ENCODE measurements at regions not wholly inside any gene's neighbourhood (a gene's known extent, or its start where the extent isn't known, plus 50 kb on each side); places are given as distances from the start of the nearest gene placed in this dataset.

- TF ChIP-seq, protein P1, sequence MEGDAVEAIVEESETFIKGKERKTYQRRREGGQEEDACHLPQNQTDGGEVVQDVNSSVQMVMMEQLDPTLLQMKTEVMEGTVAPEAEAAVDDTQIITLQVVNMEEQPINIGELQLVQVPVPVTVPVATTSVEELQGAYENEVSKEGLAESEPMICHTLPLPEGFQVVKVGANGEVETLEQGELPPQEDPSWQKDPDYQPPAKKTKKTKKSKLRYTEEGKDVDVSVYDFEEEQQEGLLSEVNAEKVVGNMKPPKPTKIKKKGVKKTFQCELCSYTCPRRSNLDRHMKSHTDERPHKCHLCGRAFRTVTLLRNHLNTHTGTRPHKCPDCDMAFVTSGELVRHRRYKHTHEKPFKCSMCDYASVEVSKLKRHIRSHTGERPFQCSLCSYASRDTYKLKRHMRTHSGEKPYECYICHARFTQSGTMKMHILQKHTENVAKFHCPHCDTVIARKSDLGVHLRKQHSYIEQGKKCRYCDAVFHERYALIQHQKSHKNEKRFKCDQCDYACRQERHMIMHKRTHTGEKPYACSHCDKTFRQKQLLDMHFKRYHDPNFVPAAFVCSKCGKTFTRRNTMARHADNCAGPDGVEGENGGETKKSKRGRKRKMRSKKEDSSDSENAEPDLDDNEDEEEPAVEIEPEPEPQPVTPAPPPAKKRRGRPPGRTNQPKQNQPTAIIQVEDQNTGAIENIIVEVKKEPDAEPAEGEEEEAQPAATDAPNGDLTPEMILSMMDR (IDR thresholded peaks at IDR 0.05; ENCODE audit: control insufficient read depth, extremely low read depth, insufficient read depth) = no peak
- H3K4me3 ChIP-seq (ENCODE audit: low read depth, low read length) = no peak overlapping the region
- DNase-seq (ENCODE audit: low read depth) = no peak
These were observed 754.8 kb upstream of the FRG1 start for GRCh38 chr4:189185810-189186432.

DNA sequence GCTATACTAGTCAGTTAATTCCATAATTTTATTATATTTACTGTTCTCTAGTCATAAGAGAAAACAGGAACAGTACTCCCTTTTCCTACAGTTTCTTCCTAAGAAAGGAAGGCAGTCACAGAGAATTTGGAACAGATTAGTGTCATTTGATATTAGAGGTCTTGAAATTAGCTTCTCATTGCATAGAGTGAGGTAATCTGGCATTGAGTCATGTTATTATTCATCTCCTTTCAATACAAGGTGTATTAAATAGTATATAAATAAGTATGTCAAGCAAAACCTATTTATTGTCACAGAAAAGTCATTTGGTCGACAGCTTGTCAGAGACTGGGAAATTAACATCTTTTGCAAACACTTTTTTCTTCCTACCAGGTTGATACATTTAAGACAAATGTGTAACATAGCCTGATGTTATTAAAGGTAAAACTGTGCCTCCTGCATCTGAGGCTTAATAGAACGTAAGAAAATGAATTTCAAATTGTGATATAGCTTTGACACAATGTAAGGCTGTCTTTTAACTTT is 753.1 kb upstream of the FRG1 start:
- H3K4me3 ChIP-seq (ENCODE audit: low read depth, low read length) = no peak overlapping the region
- DNase-seq (ENCODE audit: low read depth) = no peak
- TF ChIP-seq, protein P1 (IDR thresholded peaks at IDR 0.05; ENCODE audit: control insufficient read depth, extremely low read depth, insufficient read depth) = no peak

DNA sequence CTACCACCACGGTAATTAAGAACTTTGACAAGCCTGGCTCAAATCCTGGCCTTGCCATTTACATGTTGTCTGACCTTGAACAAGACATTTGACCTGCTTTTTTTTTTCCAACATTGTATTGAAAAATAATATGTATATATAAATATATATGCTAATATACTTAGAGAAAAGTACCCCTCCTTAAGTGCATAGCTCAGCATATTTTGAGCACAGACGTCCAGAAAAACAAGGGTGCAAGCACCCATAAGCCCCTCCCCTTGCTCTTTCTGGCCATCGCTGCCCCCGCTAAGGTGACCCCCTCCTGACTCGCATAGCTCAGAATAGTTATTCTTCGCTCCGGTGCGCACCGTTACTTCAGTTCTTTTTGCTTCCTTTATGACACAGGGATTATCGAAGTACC is 742.0 kb upstream of the FRG1 start:
- no peak overlapping the region for H3K4me3 ChIP-seq (ENCODE audit: low read depth, low read length)
- TF ChIP-seq, protein P1 (IDR thresholded peaks at IDR 0.05; ENCODE audit: control insufficient read depth, extremely low read depth, insufficient read depth) = no peak
- no peak for DNase-seq (ENCODE audit: low read depth)

GRCh38 chr4:189200353-189200752 is 740.3 kb upstream of the FRG1 start:
- no peak overlapping the region for H3K4me3 ChIP-seq (ENCODE audit: low read depth, low read length)
- TF ChIP-seq, protein P1 (IDR thresholded peaks at IDR 0.05; ENCODE audit: control insufficient read depth, extremely low read depth, insufficient read depth) = no peak
- no peak for DNase-seq (ENCODE audit: low read depth)

DNA sequence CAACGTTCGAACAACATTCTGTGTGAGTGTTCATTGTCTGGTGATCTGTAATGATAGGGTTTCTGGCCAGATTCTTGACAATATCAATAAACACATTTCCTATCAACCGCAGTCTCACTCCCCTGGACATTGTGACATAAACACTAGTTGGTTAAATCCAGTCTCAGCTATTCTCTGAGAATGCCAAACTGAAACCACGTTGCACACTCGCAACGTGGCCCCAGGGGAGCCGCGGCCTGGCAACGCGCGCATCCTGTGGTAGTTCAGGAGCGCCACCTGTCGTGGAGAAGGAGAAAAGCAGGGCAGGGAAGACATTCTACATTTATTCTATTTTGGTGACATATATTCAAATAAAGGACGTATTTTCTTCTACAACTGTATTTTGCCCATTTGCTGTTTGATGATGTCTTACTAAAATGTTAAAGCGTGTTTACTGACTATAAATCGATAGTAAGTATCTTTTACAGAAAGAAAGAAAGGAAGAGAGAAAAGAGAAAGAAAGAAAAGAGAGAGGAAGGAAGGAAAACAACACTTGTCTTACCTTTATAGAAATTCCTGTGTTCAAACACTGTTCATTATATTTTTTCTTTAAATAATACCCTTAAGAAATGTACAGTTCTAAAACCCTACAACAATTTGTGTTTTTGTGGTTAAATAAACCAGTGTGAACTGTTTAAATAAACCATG is 738.3 kb upstream of the FRG1 start:
- TF ChIP-seq, protein P1 (IDR thresholded peaks at IDR 0.05; ENCODE audit: control insufficient read depth, extremely low read depth, insufficient read depth) = peak; percentile 95
- H3K4me3 ChIP-seq (ENCODE audit: low read depth, low read length) = no peak overlapping the region; the same call in 1 of the 2 replicates
- DNase-seq (ENCODE audit: low read depth) = no peak

DNA sequence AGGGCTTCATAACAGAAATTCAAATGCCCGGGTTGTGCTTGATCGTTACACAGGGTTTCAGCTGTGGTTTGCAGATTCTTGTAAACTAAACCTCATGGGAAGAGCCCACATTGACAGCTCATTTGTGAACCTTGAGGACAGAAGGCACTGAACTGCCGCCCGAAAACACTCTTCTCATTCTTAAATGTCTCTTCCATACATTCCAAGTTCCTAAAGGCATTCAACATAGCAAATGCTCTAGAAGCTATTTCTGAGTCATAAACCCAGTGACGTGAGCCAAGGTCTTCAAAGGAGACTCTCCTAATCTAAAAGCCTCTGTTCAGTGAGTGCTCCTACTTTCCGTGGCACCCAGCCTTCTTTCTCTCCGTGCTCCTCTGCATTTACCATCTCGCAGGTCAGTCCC is 737.8 kb upstream of the FRG1 start:
- TF ChIP-seq, protein P1 (IDR thresholded peaks at IDR 0.05; ENCODE audit: control insufficient read depth, extremely low read depth, insufficient read depth) = no peak
- H3K4me3 ChIP-seq (ENCODE audit: low read depth, low read length) = no peak overlapping the region
- no peak for DNase-seq (ENCODE audit: low read depth)
